RWPE1 (cell line): ENCODE measurements at regions not wholly inside any gene's neighbourhood (a gene's known extent, or its start where the extent isn't known, plus 50 kb on each side); places are given as distances from the start of the nearest gene placed in this dataset.
A peak's percentile ranks its signal among the peaks of the same experiment; 100 is the strongest.

Experiments used
- CTCF ChIA-PET: fragments of 350-600 bp; sonication (Branson Sonifier 250); formaldehyde crosslinking; extraction: SDS; loops from one replicate; lab custom pipeline; 2021; lab: Yijun Ruan, JAX
- POLR2A ChIA-PET: fragments of 400-600 bp; formaldehyde crosslinking; extraction: SDS; loops from one replicate; lab custom pipeline; 2020; ENCODE audit warnings: antibody characterized with exemption; ENCODE audit not compliant: low non-redundant PET; lab: Yijun Ruan, JAX
- DNase-seq: peaks from one replicate; pipeline ENCODE4 v3.0.0; 2012; ENCODE audit warnings: low spot score
- H3K27ac ChIP-seq: fragments of 450-650 bp; 2 replicates; pipeline ENCODE4 v1.5.1; 2017
- CTCF ChIP-seq: fragments of 450-650 bp; conservative IDR thresholded peaks from 2 replicates; pipeline ENCODE4 v1.5.1; 2017; ENCODE audit warnings: low read depth, mild to moderate bottlenecking

GRCh38 chr18:55877321-55877720 lies 289.3 kb upstream of the TCF4 start:
- ChIA-PET CTCF (no interaction called here), POLR2A (no interaction called here)
- H3K27ac ChIP-seq: no peak overlapping the region
- DNase-seq: no peak
- TF ChIP-seq CTCF: no peak

- no peak for TF ChIP-seq CTCF
- no peak overlapping the region for H3K27ac ChIP-seq
- no peak for DNase-seq
- POLR2A ChIA-PET: no interaction called here
- CTCF ChIA-PET: no interaction called here
These were observed 288.3 kb upstream of the TCF4 start for GRCh38 chr18:55876254-55876653.

- DNase-seq: no peak
- ChIA-PET CTCF (no interaction called here), POLR2A (no interaction called here)
- no peak for TF ChIP-seq CTCF
- H3K27ac ChIP-seq: no peak overlapping the region
These were observed 287.4 kb upstream of the TCF4 start for GRCh38 chr18:55875371-55875901.

GRCh38 chr18:55869556-55870501 lies 281.8 kb upstream of the TCF4 start:
- TF ChIP-seq CTCF: no peak
- no peak for DNase-seq
- ChIA-PET CTCF (interaction anchor here (0.6 kb wide), 1 partner anchor 14 kb away, joined by 3 read pairs; no protein-coding TSS in a partner anchor), POLR2A (no interaction called here)
- H3K27ac ChIP-seq: no peak overlapping the region

GRCh38 chr18:55868909-55869308 lies 280.9 kb upstream of the TCF4 start:
- H3K27ac ChIP-seq: no peak overlapping the region
- ChIA-PET POLR2A (no interaction called here), CTCF (no interaction called here)
- peak; percentile 3 for DNase-seq
- TF ChIP-seq CTCF: no peak

- no peak for DNase-seq
- CTCF ChIA-PET: no interaction called here
- POLR2A ChIA-PET: no interaction called here
- TF ChIP-seq CTCF: no peak
- H3K27ac ChIP-seq: no peak overlapping the region
These were observed 278.9 kb upstream of the TCF4 start for GRCh38 chr18:55866886-55867285.
